ENCODE measurements at regions not wholly inside any gene's neighbourhood (a gene's known extent, or its start where the extent isn't known, plus 50 kb on each side); places are given as distances from the start of the nearest gene placed in this dataset.

DNA sequence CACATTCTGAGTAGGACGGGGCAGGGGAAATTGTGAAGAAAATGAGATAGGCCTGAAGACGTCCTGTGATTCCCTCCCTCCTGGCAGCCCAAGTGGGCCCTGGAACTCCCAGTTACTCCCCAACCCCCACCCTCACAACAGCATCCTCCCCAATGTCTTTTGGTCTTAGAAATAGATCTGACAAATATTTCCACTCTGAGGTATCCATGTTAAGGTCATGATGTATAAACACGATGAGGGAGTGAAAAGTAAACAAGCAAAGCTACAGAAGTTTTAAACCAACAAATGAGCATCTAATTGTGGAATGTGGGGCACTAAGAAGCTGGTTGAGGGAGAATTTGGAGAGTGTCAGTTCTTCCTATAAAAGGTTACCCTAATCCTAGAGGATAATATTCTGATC is 103.7 kb upstream of the AADACL2 start:
- no peaks in the 10 kb centered on the region for H3K9me3 ChIP-seq (ENCODE audit: insufficient read depth, low read depth, low read length)
- no peak overlapping the region for H3K4me3 ChIP-seq (ENCODE audit: low read length)
- no peaks in the 10 kb centered on the region for H3K36me3 ChIP-seq (ENCODE audit: insufficient read depth, low read length)
- H3K27me3 ChIP-seq (ENCODE audit: insufficient read depth, low read length), result no peaks in the 10 kb centered on the region
- WGBS, result 87% methylated on average over 3 of the region's 3 CpGs
- H3K4me1 ChIP-seq (ENCODE audit: insufficient read depth, low read length), result no peaks in the 10 kb centered on the region
- H3K9ac ChIP-seq (ENCODE audit: low read depth, low read length), result no peak overlapping the region
- H3K27ac ChIP-seq (ENCODE audit: low read depth, low read length), result no peak overlapping the region

GRCh38 chr3:151625586-151625985 is 108.1 kb upstream of the AADACL2 start:
- Histone ChIP-seq H3K4me3 (ENCODE audit: low read length) (no peak overlapping the region), H3K36me3 (ENCODE audit: insufficient read depth, low read length) (no peaks in the 10 kb centered on the region), H3K27me3 (ENCODE audit: insufficient read depth, low read length) (no peaks in the 10 kb centered on the region), H3K4me1 (ENCODE audit: insufficient read depth, low read length) (no peaks in the 10 kb centered on the region), H3K27ac (ENCODE audit: low read depth, low read length) (no peak overlapping the region), H3K9me3 (ENCODE audit: insufficient read depth, low read depth, low read length) (no peaks in the 10 kb centered on the region), H3K9ac (ENCODE audit: low read depth, low read length) (no peak overlapping the region)
- WGBS, result 94% methylated on average over 1 of the region's 1 CpG

- no peak overlapping the region for H3K9ac ChIP-seq (ENCODE audit: low read depth, low read length)
- H3K27me3 ChIP-seq (ENCODE audit: insufficient read depth, low read length), result no peaks in the 10 kb centered on the region
- no peaks in the 10 kb centered on the region for H3K36me3 ChIP-seq (ENCODE audit: insufficient read depth, low read length)
- no peaks in the 10 kb centered on the region for H3K4me1 ChIP-seq (ENCODE audit: insufficient read depth, low read length)
- H3K4me3 ChIP-seq (ENCODE audit: low read length), result no peak overlapping the region
- H3K9me3 ChIP-seq (ENCODE audit: insufficient read depth, low read depth, low read length), result no peaks in the 10 kb centered on the region
- H3K27ac ChIP-seq (ENCODE audit: low read depth, low read length), result no peak overlapping the region
- WGBS, result 93% methylated on average over 3 of the region's 3 CpGs
Observed at GRCh38 chr3:151625086-151625485, 108.6 kb upstream of the AADACL2 start.

GRCh38 chr3:151620071-151620470 is 113.7 kb upstream of the AADACL2 start:
- no peak overlapping the region for H3K9ac ChIP-seq (ENCODE audit: low read depth, low read length)
- H3K27me3 ChIP-seq (ENCODE audit: insufficient read depth, low read length), result no peaks in the 10 kb centered on the region
- no peaks in the 10 kb centered on the region for H3K9me3 ChIP-seq (ENCODE audit: insufficient read depth, low read depth, low read length)
- no peak overlapping the region for H3K4me3 ChIP-seq (ENCODE audit: low read length)
- no peak overlapping the region for H3K27ac ChIP-seq (ENCODE audit: low read depth, low read length)
- H3K36me3 ChIP-seq (ENCODE audit: insufficient read depth, low read length), result no peaks in the 10 kb centered on the region
- no peaks in the 10 kb centered on the region for H3K4me1 ChIP-seq (ENCODE audit: insufficient read depth, low read length)

DNA sequence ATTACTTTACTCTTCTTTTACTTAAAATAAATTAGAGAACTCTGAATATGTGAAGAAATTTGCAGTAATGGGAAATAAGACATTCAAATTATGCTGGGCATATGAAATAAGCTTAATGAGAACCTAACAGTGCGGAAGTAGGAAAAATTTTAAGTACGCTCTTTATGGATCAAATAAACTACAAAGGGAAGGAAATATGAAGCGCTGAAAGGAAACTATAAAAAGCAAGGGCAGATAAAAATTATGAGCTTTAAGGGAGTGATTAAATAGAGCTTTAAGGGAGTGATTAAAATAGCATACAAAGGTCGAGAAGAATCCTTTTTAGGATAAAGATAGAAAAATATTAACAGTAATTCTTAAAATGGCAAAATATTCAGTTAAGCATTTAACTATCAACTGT is 118.3 kb upstream of the AADACL2 start:
- no peak overlapping the region for H3K9ac ChIP-seq (ENCODE audit: low read depth, low read length)
- no peak overlapping the region for H3K27ac ChIP-seq (ENCODE audit: low read depth, low read length)
- no peaks in the 10 kb centered on the region for H3K9me3 ChIP-seq (ENCODE audit: insufficient read depth, low read depth, low read length)
- H3K27me3 ChIP-seq (ENCODE audit: insufficient read depth, low read length), result no peaks in the 10 kb centered on the region
- over 99% methylated on average over 4 of the region's 4 CpGs for WGBS
- H3K4me3 ChIP-seq (ENCODE audit: low read length), result no peak overlapping the region
- no peaks in the 10 kb centered on the region for H3K4me1 ChIP-seq (ENCODE audit: insufficient read depth, low read length)
- no peaks in the 10 kb centered on the region for H3K36me3 ChIP-seq (ENCODE audit: insufficient read depth, low read length)

DNA sequence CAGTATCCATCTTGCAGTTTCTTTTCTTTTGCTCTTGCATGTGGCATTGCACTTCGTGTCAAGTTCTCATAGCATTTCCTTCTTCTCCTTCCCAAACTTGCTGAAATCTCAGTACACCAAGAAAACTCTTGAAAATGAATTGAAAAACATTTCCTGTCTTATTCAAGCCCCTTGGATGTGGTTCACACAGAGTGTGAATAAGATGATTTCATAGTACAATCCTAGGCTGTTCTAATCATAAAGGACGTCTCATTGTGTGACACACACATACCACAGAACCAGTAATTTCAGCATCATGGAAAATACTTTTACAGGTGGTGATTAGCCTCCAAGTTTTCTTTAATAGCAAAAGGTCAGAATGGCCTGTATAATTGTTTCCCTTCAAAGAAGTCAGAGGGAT is 121.6 kb upstream of the AADACL2 start:
- Histone ChIP-seq H3K36me3 (ENCODE audit: insufficient read depth, low read length) (no peaks in the 10 kb centered on the region), H3K4me1 (ENCODE audit: insufficient read depth, low read length) (no peaks in the 10 kb centered on the region), H3K9me3 (ENCODE audit: insufficient read depth, low read depth, low read length) (no peaks in the 10 kb centered on the region), H3K9ac (ENCODE audit: low read depth, low read length) (no peak overlapping the region), H3K27ac (ENCODE audit: low read depth, low read length) (no peak overlapping the region), H3K27me3 (ENCODE audit: insufficient read depth, low read length) (no peaks in the 10 kb centered on the region), H3K4me3 (ENCODE audit: low read length) (no peak overlapping the region)
- 97% methylated on average over 2 of the region's 2 CpGs for WGBS

DNA sequence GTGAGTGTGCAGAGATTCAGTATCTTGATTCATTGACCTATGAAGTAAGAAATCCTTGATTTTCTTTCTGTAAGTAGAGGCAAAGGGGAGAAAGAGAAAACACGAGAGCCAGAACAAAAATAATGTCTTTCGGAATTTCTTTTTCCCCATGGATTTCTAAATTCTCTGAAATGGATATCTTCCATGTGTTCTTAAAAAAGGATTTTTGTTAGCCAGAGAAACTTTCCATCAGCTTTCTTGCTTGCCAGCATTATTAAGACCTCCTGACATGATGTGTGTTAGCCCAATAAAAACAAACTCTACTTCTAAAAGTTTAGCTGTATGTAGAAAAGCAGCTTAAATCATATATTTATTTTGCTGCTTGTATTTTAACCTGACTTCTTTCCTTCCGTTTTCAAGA is 122.3 kb upstream of the AADACL2 start:
- Histone ChIP-seq H3K4me3 (ENCODE audit: low read length) (no peak overlapping the region), H3K4me1 (ENCODE audit: insufficient read depth, low read length) (no peaks in the 10 kb centered on the region), H3K9me3 (ENCODE audit: insufficient read depth, low read depth, low read length) (no peaks in the 10 kb centered on the region), H3K27me3 (ENCODE audit: insufficient read depth, low read length) (no peaks in the 10 kb centered on the region), H3K36me3 (ENCODE audit: insufficient read depth, low read length) (no peaks in the 10 kb centered on the region), H3K9ac (ENCODE audit: low read depth, low read length) (no peak overlapping the region), H3K27ac (ENCODE audit: low read depth, low read length) (no peak overlapping the region)
- WGBS, result 100% methylated on average over 2 of the region's 3 CpGs

DNA sequence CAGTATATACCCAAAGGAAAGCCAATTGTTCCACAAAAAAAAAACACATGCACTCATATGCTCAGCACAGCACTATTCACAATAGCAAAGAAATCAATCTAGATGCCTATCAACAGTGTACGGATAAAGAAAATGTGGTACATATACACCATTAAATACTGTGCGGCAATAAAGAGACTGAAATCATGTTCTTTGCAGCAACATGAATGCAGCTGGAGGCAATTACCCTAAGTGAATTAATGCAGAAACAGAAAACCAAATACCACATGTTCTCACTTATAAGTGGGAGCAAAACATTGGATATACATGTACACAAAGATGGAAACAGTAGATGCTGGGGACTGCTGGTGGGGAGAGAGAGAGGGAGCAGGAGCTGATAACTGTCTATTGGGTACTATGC is 124.2 kb upstream of the AADACL2 start:
- Histone ChIP-seq H3K27me3 (ENCODE audit: insufficient read depth, low read length) (no peaks in the 10 kb centered on the region), H3K9ac (ENCODE audit: low read depth, low read length) (no peak overlapping the region), H3K36me3 (ENCODE audit: insufficient read depth, low read length) (no peaks in the 10 kb centered on the region), H3K4me1 (ENCODE audit: insufficient read depth, low read length) (no peaks in the 10 kb centered on the region), H3K27ac (ENCODE audit: low read depth, low read length) (no peak overlapping the region), H3K9me3 (ENCODE audit: insufficient read depth, low read depth, low read length) (no peaks in the 10 kb centered on the region), H3K4me3 (ENCODE audit: low read length) (no peak overlapping the region)
- 100% methylated on average over 2 of the region's 2 CpGs for WGBS

DNA sequence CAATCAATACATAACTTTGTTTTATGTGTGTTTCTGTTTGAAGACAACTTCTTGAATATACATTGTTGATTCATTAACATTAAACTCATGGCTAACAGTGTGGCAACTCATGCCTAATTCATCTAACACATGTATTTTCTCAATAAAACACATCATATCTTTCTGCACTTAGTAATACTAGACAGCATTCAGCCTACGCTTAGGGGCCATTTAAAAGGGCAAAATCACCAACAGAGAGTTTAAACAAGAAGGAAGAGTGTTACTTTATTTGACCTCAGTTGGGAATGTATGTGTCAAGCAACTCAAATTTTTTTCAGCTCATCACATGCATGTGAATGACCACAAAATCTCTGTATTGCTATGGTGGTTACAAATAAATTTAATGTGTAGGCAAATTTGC is 128.8 kb upstream of the AADACL2 start:
- Histone ChIP-seq H3K27ac (ENCODE audit: low read depth, low read length) (no peak overlapping the region), H3K4me3 (ENCODE audit: low read length) (no peak overlapping the region), H3K4me1 (ENCODE audit: insufficient read depth, low read length) (no peaks in the 10 kb centered on the region), H3K27me3 (ENCODE audit: insufficient read depth, low read length) (no peaks in the 10 kb centered on the region), H3K36me3 (ENCODE audit: insufficient read depth, low read length) (no peaks in the 10 kb centered on the region), H3K9me3 (ENCODE audit: insufficient read depth, low read depth, low read length) (no peaks in the 10 kb centered on the region), H3K9ac (ENCODE audit: low read depth, low read length) (no peak overlapping the region)
- WGBS, result 86% methylated on average over 1 of the region's 1 CpG

GRCh38 chr3:151600783-151601182 is 132.9 kb upstream of the AADACL2 start:
- H3K27me3 ChIP-seq (ENCODE audit: insufficient read depth, low read length), result no peaks in the 10 kb centered on the region
- no peak overlapping the region for H3K27ac ChIP-seq (ENCODE audit: low read depth, low read length)
- no peaks in the 10 kb centered on the region for H3K9me3 ChIP-seq (ENCODE audit: insufficient read depth, low read depth, low read length)
- no peaks in the 10 kb centered on the region for H3K36me3 ChIP-seq (ENCODE audit: insufficient read depth, low read length)
- H3K4me1 ChIP-seq (ENCODE audit: insufficient read depth, low read length), result peaks cover 4% of the 10 kb centered on the region; the same call in 1 of the 2 replicates
- no peak overlapping the region for H3K9ac ChIP-seq (ENCODE audit: low read depth, low read length)
- no peak overlapping the region for H3K4me3 ChIP-seq (ENCODE audit: low read length)

GRCh38 chr3:151599103-151599672 is 134.5 kb upstream of the AADACL2 start:
- Histone ChIP-seq H3K27ac (ENCODE audit: low read depth, low read length) (no peak overlapping the region), H3K27me3 (ENCODE audit: insufficient read depth, low read length) (no peaks in the 10 kb centered on the region), H3K4me3 (ENCODE audit: low read length) (no peak overlapping the region), H3K4me1 (ENCODE audit: insufficient read depth, low read length) (peaks cover 4% of the 10 kb centered on the region; the same call in 1 of the 2 replicates), H3K9ac (ENCODE audit: low read depth, low read length) (no peak overlapping the region), H3K36me3 (ENCODE audit: insufficient read depth, low read length) (no peaks in the 10 kb centered on the region), H3K9me3 (ENCODE audit: insufficient read depth, low read depth, low read length) (no peaks in the 10 kb centered on the region)
- WGBS, result 89% methylated on average over 7 of the region's 7 CpGs

- WGBS, result 89% methylated on average over 4 of the region's 5 CpGs
- Histone ChIP-seq H3K27me3 (ENCODE audit: insufficient read depth, low read length) (no peaks in the 10 kb centered on the region), H3K27ac (ENCODE audit: low read depth, low read length) (no peak overlapping the region), H3K4me1 (ENCODE audit: insufficient read depth, low read length) (peaks cover 11% of the 10 kb centered on the region), H3K4me3 (ENCODE audit: low read length) (no peak overlapping the region), H3K9me3 (ENCODE audit: insufficient read depth, low read depth, low read length) (no peaks in the 10 kb centered on the region), H3K36me3 (ENCODE audit: insufficient read depth, low read length) (no peaks in the 10 kb centered on the region), H3K9ac (ENCODE audit: low read depth, low read length) (no peak overlapping the region)
Observed at GRCh38 chr3:151596940-151597339, 136.1 kb upstream of the IGSF10 start.
